Esophagus squamous epithelium (tissue), 5 donors: ENCODE measurements at regions not wholly inside any gene's neighbourhood (a gene's known extent, or its start where the extent isn't known, plus 50 kb on each side); places are given as distances from the start of the nearest gene placed in this dataset.
A peak's percentile ranks its signal among the peaks of the same experiment; 100 is the strongest.

Experiments used
- DNase-seq: peaks from one replicate; lab custom pipeline; 2025; lab: John Stamatoyannopoulos, UW
- H3K27ac ChIP-seq, 4 donors: fragments of 200-600 bp; sonication (generic); one replicate each; pipeline ENCODE4 v1.5.1; 2016 to 2019; ENCODE audit warnings: mild to moderate bottlenecking in 1 of 4
- H3K27me3 ChIP-seq, 4 donors: fragments of 200-600 bp; sonication (generic); 1 replicate in 3 of 4; 2 replicates in 1 of 4; pipeline versions ENCODE4 v1.5.1 to v1.6.0; 2017 to 2021; ENCODE audit warnings: antibody characterized with exemption in 1 of 4
- H3K36me3 ChIP-seq, 3 donors: fragments of 200-600 bp; sonication (generic); one replicate each; pipeline ENCODE4 v1.5.1; 2016 to 2019
- H3K4me1 ChIP-seq, 3 donors: fragments of 200-600 bp; sonication (generic); one replicate each; pipeline ENCODE4 v1.5.1; 2017 to 2019
- H3K4me3 ChIP-seq, 4 donors: fragments of 200-600 bp; sonication (generic); 1 replicate in 3 of 4; 2 replicates in 1 of 4; pipeline ENCODE4 v1.5.1; 2016 to 2019; ENCODE audit warnings: mild to moderate bottlenecking in 2 of 4, moderate library complexity in 1 of 4
- H3K9me3 ChIP-seq, 3 donors: fragments of 200-600 bp; sonication (generic); one replicate each; pipeline ENCODE4 v1.5.1; 2016 to 2019
- POLR2A ChIP-seq, 4 donors: fragments of 450-650 bp; IDR thresholded peaks; one replicate each; pipeline ENCODE4 v1.6.1; 2017; ENCODE audit warnings: antibody characterized with exemption in 4 of 4, mild to moderate bottlenecking in 4 of 4, moderate library complexity in 3 of 4
- WGBS, 2 donors: methylation state at CpG; one replicate each; pipeline ENCODE4 v1.1.5; 2018; 5-methylcytosine and 5-hydroxymethylcytosine counted together
- intact Hi-C: fragments of 100-400 bp; cut with DNase I; formaldehyde crosslinking; loops from one replicate; pipeline ENCODE4 v1.15.0; 2022
- TF ChIP-seq, protein P1 (sequence below), 6 experiments: fragments of 450-650 bp in 4 of 6; fragments of 200-600 bp in 2 of 6; sonication (generic) in 2 of 6; IDR thresholded peaks; one replicate each; pipeline ENCODE4 v1.5.1; 2016 to 2019; ENCODE audit warnings: antibody characterized with exemption in 6 of 6, mild to moderate bottlenecking in 4 of 6, moderate library complexity in 4 of 6
- donor health status: DM: yes; HTN: yes; CAD: no.

DNA sequence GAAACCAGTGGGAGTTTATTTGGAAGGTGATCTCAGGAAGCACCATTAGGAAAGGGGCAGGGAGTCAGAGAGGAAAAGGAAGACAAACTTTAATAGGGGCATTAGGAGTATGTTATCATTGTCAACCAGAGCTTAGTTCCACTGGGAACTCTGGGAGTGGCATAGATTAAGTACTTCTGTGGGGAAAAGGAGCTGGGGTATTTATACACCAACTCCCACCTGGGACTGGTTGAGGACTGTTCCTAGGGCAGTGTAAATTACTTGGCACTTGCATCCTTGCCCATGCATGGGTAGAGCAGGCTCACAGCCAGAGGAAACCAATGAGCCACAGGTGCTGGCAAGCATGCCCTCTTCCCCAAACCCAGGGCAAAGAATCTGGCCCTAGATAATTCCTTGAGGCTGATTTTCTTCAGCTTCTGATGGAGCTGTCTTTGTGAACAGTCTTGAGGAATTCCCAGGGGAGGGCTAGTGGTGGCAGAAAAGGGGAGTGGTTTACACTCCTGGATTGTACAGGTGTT, 541.2 kb downstream of the MIAT start:
- intact Hi-C loops: loop anchor here (10.0 kb wide), 1 partner anchor 104 kb away; no protein-coding TSS in a partner anchor
- Histone ChIP-seq H3K36me3 (no peaks in the 10 kb centered on the region), H3K27ac (no peak overlapping the region), H3K4me3 (no peak overlapping the region), H3K27me3 (peaks cover 0 to 5% (median 0%) of the 10 kb centered on the region in 4 donors), H3K9me3 (no peaks in the 10 kb centered on the region), H3K4me1 (peaks cover 7 to 45% (median 11%) of the 10 kb centered on the region in 3 donors)
- TF ChIP-seq, protein P1, sequence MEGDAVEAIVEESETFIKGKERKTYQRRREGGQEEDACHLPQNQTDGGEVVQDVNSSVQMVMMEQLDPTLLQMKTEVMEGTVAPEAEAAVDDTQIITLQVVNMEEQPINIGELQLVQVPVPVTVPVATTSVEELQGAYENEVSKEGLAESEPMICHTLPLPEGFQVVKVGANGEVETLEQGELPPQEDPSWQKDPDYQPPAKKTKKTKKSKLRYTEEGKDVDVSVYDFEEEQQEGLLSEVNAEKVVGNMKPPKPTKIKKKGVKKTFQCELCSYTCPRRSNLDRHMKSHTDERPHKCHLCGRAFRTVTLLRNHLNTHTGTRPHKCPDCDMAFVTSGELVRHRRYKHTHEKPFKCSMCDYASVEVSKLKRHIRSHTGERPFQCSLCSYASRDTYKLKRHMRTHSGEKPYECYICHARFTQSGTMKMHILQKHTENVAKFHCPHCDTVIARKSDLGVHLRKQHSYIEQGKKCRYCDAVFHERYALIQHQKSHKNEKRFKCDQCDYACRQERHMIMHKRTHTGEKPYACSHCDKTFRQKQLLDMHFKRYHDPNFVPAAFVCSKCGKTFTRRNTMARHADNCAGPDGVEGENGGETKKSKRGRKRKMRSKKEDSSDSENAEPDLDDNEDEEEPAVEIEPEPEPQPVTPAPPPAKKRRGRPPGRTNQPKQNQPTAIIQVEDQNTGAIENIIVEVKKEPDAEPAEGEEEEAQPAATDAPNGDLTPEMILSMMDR (IDR thresholded peaks at IDR 0.05): no peak
- no peak for TF ChIP-seq POLR2A (IDR thresholded peaks at IDR 0.05)
- no peak for DNase-seq

DNA sequence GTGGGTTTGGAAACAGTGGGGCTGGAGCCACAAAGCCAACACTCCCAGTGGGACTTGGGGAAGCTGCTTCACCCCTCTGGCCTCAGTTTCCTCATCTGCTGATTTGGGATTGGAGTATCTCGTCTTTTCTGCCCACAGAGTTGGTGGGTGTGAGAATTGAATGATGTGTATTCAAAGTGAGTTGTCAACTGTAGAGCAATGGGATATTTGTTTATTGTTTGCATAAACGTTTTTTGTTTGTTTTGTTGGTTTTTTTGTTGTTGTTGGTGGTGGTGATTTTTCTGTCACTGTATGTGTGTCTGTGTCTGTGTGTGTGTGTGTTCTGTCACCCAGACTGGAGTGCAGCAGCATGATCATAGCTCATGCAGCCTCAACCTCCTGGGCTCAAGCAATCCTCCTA, 542.0 kb downstream of the MIAT start:
- no peak for DNase-seq
- H3K4me1 ChIP-seq: peaks cover 7 to 46% (median 13%) of the 10 kb centered on the region in 3 donors
- intact Hi-C loops: loop anchor here (10.0 kb wide), 1 partner anchor 105 kb away; no protein-coding TSS in a partner anchor
- H3K27ac ChIP-seq: no peak overlapping the region
- H3K36me3 ChIP-seq: no peaks in the 10 kb centered on the region
- H3K27me3 ChIP-seq: peaks cover 0 to 5% (median 0%) of the 10 kb centered on the region in 4 donors
- no peaks in the 10 kb centered on the region for H3K9me3 ChIP-seq
- H3K4me3 ChIP-seq: no peak overlapping the region
- TF ChIP-seq POLR2A (IDR thresholded peaks at IDR 0.05): no peak
- TF ChIP-seq, protein P1 (IDR thresholded peaks at IDR 0.05): no peak
- WGBS, 2 donors: 50 to 62% methylated on average over 2 of the region's 2 CpGs

DNA sequence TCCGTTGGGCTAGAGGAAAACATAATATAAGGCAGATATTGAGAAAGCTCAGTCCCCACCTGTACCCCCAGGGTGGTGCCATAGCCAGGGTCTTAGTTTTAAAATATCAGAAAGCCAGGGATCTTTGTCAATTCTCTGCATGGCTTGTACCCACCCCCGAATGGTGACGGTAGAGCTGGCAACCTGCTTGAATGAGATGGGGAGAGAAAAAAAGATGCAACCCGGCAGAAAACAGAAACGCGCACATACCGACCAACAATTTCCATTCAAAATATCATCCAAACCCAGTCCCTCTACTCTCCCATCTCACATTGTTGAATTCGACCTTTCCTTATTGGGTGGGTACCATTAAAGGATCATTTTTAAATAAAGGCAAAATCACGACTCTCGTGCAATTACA, 543.9 kb downstream of the MIAT start:
- TF ChIP-seq POLR2A (IDR thresholded peaks at IDR 0.05): no peak
- TF ChIP-seq, protein P1 (IDR thresholded peaks at IDR 0.05): no peak
- WGBS, 2 donors: 90 to 91% methylated on average over 9 to 10 of the region's 10 CpGs
- Histone ChIP-seq H3K36me3 (no peaks in the 10 kb centered on the region), H3K4me3 (no peak overlapping the region), H3K27me3 (no peaks in the 10 kb centered on the region), H3K9me3 (no peaks in the 10 kb centered on the region), H3K4me1 (peaks cover 13 to 40% (median 15%) of the 10 kb centered on the region in 3 donors), H3K27ac (no peak overlapping the region)
- intact Hi-C loops: no loop called here
- DNase-seq: no peak

DNA sequence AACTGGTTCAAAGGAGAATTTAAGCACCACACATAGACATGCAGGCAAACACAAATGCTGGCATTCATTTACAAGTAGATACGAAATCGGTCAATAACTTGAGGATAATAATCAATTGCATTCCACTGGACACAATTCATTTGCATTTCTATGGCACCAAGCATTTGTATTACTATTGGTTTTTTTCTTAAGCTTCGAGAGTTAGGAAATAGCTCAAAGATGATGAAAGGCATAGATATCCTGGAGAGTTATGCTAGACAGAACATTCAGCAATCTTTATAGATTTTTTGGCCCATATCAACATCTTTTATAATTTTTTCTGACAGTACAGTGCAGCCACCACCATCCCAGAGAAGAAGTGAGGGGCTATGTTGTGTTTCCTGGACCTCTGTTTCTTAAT, 544.4 kb downstream of the MIAT start:
- Histone ChIP-seq H3K9me3 (no peaks in the 10 kb centered on the region), H3K27ac (peak overlapping the region in 1 of 4 donors; percentile 82), H3K4me1 (peaks cover 17 to 45% (median 19%) of the 10 kb centered on the region in 3 donors), H3K36me3 (no peaks in the 10 kb centered on the region), H3K27me3 (no peaks in the 10 kb centered on the region), H3K4me3 (no peak overlapping the region)
- no peak for DNase-seq
- TF ChIP-seq, protein P1 (IDR thresholded peaks at IDR 0.05): no peak
- no peak for TF ChIP-seq POLR2A (IDR thresholded peaks at IDR 0.05)
- intact Hi-C loops: no loop called here
- 82 to 89% methylated on average over 3 of the region's 3 CpGs for WGBS, 2 donors

DNA sequence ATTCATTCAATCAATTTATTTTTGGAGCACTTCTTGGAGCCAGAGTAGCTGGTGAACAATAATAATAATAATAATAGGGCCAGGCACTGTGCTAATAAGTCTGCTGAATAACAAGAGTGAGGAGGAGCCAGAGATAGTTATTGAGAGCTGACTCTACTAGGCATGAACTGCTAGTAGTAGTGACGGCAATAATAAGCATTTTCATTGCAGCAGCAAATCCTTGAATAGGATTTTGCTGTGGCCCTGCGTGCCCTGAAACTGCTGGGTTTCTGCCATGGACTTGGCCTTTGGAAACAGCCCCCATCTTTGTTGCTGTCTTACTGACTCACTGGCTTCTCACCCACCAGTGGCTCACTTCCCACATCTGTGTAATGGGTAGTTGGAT, 545.9 kb downstream of the MIAT start:
- 36 to 60% methylated on average over 1 to 2 of the region's 2 CpGs for WGBS, 2 donors
- Histone ChIP-seq H3K27me3 (no peaks in the 10 kb centered on the region), H3K4me1 (peaks cover 19 to 60% (median 25%) of the 10 kb centered on the region in 3 donors), H3K4me3 (peak overlapping the region in 1 of 4 donors; percentile 40), H3K36me3 (no peaks in the 10 kb centered on the region), H3K9me3 (no peaks in the 10 kb centered on the region), H3K27ac (peak overlapping the region; percentile 22 to 91 (median 70))
- intact Hi-C loops: no loop called here
- no peak for DNase-seq
- TF ChIP-seq, protein P1 (IDR thresholded peaks at IDR 0.05): no peak
- no peak for TF ChIP-seq POLR2A (IDR thresholded peaks at IDR 0.05)
